ENCODE measurements at regions not wholly inside any gene's neighbourhood (a gene's known extent, or its start where the extent isn't known, plus 50 kb on each side); places are given as distances from the start of the nearest gene placed in this dataset.
A peak's percentile ranks its signal among the peaks of the same experiment; 100 is the strongest.

DNA sequence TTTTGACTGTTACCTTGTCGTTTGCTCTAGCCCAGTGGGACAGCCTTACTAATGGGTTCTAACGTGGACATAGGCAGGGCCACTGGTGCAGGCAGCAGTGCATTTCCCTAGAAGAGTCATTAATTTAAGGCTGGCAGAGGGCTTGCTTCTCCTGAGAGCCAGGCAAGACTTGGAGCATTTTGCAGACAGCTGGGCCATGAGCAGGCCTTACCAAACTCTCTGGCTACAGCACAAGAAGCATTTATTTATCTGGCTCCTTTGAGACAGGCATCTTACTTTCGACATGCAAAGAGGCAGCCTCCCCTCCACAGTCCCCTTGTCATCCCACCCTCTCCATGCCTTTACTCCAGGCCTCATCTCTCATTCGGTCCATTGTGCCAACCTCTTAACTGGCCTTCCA is 139.9 kb downstream of the CSNK2A3 start:
- TF ChIP-seq, protein P1, sequence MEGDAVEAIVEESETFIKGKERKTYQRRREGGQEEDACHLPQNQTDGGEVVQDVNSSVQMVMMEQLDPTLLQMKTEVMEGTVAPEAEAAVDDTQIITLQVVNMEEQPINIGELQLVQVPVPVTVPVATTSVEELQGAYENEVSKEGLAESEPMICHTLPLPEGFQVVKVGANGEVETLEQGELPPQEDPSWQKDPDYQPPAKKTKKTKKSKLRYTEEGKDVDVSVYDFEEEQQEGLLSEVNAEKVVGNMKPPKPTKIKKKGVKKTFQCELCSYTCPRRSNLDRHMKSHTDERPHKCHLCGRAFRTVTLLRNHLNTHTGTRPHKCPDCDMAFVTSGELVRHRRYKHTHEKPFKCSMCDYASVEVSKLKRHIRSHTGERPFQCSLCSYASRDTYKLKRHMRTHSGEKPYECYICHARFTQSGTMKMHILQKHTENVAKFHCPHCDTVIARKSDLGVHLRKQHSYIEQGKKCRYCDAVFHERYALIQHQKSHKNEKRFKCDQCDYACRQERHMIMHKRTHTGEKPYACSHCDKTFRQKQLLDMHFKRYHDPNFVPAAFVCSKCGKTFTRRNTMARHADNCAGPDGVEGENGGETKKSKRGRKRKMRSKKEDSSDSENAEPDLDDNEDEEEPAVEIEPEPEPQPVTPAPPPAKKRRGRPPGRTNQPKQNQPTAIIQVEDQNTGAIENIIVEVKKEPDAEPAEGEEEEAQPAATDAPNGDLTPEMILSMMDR (IDR thresholded peaks at IDR 0.05; ENCODE audit: low read depth, low read length, missing control alignments) = no peak
- no peak for DNase-seq (ENCODE audit: low read depth)
- H3K4me3 ChIP-seq (ENCODE audit: low read depth, low read length) = no peak overlapping the region

DNA sequence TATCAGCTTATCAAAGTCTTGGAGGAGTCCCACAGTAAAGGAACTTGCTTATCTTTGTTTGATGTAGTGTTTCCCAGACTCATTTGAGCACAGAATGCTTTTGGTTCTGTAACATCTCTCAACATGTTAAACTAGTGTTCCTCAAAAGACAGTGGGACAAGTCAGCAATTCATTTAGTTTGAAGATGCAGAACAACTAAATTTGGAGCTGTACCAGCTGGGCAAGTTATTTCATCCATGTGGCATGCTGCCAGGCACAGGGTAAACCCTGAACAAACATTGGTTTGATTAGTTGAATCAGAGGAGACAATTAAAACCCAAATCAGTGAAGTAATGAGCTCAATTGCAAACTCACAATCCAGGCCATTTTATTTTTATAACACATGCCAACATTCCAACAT is 141.2 kb downstream of the CSNK2A3 start:
- TF ChIP-seq, protein P1 (IDR thresholded peaks at IDR 0.05; ENCODE audit: low read depth, low read length, missing control alignments) = no peak
- no peak for DNase-seq (ENCODE audit: low read depth)
- no peak overlapping the region for H3K4me3 ChIP-seq (ENCODE audit: low read depth, low read length)

DNA sequence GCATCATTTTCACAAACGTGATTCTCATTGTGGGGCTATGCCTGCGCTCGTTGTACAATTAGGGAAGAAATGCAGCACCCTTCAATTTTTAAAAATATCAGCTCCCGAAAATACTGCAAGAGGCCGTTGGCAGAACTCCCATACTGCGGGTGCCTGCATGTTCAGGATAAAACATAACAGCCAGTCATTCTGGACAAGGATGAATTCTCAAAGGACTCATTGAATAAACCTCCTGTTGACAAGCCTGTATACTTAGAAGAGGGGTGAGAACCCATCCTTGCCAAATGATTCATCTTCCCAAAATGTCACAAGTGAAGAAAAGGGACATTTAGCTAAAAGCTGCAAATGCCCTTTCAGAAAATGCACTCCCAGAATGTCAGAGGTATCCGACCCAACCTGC is 141.9 kb downstream of the CSNK2A3 start:
- H3K4me3 ChIP-seq (ENCODE audit: low read depth, low read length) = no peak overlapping the region
- TF ChIP-seq, protein P1 (IDR thresholded peaks at IDR 0.05; ENCODE audit: low read depth, low read length, missing control alignments) = no peak
- DNase-seq (ENCODE audit: low read depth) = no peak

DNA sequence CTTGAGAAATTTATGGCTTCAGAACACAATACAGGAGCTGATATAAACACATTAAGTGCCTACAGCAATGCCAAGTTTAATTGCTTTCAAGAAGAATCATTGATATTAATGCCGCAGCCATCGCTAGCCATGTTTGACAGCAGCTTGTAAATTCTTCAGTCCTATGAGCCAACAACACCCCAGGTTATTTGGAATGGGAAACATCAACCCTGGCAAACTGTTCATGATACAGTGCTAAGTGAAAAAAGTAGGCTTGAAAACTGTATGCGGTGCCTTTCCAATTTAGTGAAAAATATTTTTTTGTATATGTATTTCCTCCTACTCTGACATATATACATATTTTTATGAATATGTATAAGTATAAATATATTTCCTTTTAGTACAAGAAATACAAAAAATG is 142.6 kb downstream of the CSNK2A3 start:
- TF ChIP-seq, protein P1 (IDR thresholded peaks at IDR 0.05; ENCODE audit: low read depth, low read length, missing control alignments) = no peak
- no peak for DNase-seq (ENCODE audit: low read depth)
- H3K4me3 ChIP-seq (ENCODE audit: low read depth, low read length) = no peak overlapping the region

DNA sequence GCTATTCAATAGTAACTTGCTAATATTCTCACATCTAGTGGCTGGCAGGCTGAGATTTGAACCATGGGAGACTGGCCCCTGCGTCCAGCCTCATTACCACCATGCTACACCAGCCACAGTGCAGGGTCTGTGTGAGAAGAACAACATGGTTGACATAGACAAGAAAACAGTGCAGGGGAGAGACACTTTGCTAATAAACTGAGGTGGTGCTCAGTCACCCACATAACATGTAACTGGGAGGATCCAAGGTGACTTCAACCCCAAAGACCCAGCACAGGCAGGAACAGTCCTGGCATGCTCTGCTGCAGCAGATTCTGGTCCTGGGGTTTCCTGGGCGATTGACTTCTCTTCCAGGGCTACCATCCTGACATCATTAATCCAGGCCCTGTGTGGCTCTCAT is 143.1 kb downstream of the CSNK2A3 start:
- TF ChIP-seq, protein P1 (IDR thresholded peaks at IDR 0.05; ENCODE audit: low read depth, low read length, missing control alignments) = no peak
- no peak overlapping the region for H3K4me3 ChIP-seq (ENCODE audit: low read depth, low read length)
- no peak for DNase-seq (ENCODE audit: low read depth)

DNA sequence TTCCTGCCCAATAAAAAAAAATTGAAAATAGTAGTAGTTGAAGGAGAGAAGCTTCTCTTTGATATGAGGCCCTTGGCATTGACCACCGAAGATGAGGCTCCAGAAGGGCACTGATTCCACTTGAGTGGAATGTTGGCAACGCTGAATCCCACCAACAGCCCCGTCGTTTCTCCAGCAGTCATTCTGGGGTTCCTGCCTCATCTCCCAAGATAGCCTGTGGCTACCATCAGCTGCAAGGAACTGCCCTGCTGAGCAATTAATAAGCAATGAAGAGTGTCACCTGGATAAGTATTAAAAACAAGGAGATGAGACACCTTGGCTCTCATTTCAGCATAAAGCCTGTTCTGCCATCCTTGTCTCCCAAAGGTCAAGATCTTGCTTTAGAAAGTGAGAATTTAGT is 144.1 kb downstream of the CSNK2A3 start:
- DNase-seq (ENCODE audit: low read depth) = no peak
- TF ChIP-seq, protein P1 (IDR thresholded peaks at IDR 0.05; ENCODE audit: low read depth, low read length, missing control alignments) = no peak
- no peak overlapping the region for H3K4me3 ChIP-seq (ENCODE audit: low read depth, low read length)

DNA sequence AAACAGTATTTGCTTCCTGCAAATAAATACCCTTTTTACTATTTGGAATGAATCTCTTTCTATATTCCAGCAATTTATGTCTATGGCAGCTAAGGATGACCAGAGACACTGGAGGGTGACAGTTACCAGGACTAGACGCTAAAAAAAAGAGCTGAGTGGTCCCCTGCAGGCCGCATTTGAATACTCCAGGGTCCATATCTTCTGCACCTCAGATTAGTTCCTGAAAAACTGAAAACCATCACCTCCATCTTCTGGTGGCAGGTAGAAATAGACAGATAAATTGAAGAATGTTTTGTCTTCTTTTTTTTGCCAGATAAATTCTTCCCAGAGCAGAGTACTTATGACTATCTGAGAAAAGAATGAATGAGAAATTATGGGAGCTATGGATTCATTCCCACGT is 145.6 kb downstream of the CSNK2A3 start:
- no peak overlapping the region for H3K4me3 ChIP-seq (ENCODE audit: low read depth, low read length)
- TF ChIP-seq, protein P1 (IDR thresholded peaks at IDR 0.05; ENCODE audit: low read depth, low read length, missing control alignments) = peak; percentile 13
- no peak for DNase-seq (ENCODE audit: low read depth)

All from GM12864 (cell line).